GM13977 (cell line): ENCODE measurements at regions not wholly inside any gene's neighbourhood (a gene's known extent, or its start where the extent isn't known, plus 50 kb on each side); places are given as distances from the start of the nearest gene placed in this dataset.

Source experiments
- DNase-seq: peaks from one replicate; pipeline ENCODE4 v3.0.0; 2012; ENCODE audit warnings: low spot score
- in situ Hi-C: fragments of 300-500 bp; cut with MboI; formaldehyde crosslinking; loops from one replicate; pipeline ENCODE4 v1.12.0; 2022; ENCODE audit warnings: low sequenced_read_pairs, low pct_unique_long_range_greater_than_20kb, mixed read lengths, inconsistent platforms; ENCODE audit not compliant: unreplicated experiment
- TF ChIP-seq, protein P1 (sequence below): IDR thresholded peaks from 2 replicates; pipeline ENCODE4 v1.5.1; 2012; ENCODE audit warnings: mild to moderate bottlenecking, control low read depth; ENCODE audit not compliant: insufficient read depth; ENCODE audit errors: extremely low read depth, missing control alignments

GRCh38 chr6:22949967-22950366 lies 380.6 kb downstream of the HDGFL1 start:
- TF ChIP-seq, protein P1, sequence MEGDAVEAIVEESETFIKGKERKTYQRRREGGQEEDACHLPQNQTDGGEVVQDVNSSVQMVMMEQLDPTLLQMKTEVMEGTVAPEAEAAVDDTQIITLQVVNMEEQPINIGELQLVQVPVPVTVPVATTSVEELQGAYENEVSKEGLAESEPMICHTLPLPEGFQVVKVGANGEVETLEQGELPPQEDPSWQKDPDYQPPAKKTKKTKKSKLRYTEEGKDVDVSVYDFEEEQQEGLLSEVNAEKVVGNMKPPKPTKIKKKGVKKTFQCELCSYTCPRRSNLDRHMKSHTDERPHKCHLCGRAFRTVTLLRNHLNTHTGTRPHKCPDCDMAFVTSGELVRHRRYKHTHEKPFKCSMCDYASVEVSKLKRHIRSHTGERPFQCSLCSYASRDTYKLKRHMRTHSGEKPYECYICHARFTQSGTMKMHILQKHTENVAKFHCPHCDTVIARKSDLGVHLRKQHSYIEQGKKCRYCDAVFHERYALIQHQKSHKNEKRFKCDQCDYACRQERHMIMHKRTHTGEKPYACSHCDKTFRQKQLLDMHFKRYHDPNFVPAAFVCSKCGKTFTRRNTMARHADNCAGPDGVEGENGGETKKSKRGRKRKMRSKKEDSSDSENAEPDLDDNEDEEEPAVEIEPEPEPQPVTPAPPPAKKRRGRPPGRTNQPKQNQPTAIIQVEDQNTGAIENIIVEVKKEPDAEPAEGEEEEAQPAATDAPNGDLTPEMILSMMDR = no peak
- DNase-seq = no peak
- in situ Hi-C loops = no loop called here

DNA sequence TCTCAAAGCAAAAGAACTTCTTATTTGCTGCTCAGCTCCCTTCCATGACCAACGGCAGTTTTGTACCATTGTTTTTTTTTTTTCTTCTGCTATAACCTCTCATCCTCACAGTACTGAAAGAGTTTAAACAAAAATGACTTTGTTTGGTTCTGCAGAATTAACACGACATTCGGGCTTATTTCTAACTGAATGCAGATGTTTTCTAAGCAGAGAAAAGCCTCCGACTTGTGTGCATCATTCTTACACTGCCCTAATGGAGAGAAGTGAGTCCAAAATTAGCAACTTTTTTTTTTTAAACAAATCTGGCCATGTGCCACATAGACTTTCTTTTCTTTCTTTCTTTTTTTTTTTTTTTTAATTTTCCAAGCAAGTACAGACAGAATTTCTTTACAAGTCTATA lies 382.7 kb downstream of the HDGFL1 start:
- DNase-seq = no peak
- in situ Hi-C loops = no loop called here
- TF ChIP-seq, protein P1 = no peak

GRCh38 chr6:22954749-22955385 lies 385.5 kb downstream of the HDGFL1 start:
- in situ Hi-C loops = no loop called here
- no peak for DNase-seq

DNA sequence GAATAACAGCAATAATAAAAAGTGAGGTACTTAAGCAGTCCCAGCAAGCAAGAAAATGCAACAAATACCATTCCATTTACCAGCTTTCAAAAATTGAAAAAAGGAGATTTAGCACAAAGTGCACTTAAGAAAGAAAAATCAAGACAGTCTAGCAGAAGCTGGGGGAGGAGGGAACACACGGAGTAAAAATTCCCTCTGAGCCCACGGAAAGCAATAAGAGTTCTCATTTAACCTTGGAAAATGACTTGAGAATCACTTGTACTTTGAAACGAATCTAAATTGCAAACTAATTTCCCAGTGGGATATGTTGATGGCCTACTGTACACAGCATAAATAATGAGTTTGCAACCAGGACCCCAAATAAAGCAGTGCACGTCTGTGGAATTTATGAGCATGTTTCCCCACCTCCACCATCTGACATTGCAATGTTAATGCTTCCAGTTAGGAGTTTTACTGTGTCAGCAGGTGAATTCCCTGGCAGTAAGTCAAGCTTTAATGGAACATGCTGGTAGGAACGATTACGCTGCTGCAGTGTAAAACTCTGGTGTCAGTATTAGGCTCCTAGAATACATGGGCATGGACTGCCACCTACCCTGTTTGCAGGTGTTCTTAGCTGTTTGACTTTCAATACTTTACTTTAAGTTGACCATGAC lies 386.8 kb downstream of the HDGFL1 start:
- DNase-seq = no peak
- in situ Hi-C loops = no loop called here
- TF ChIP-seq, protein P1 = no peak

More at GRCh38 chr6:22954749-22955385, 385.5 kb downstream of the HDGFL1 start:
- TF ChIP-seq, protein P1 = no peak

DNA sequence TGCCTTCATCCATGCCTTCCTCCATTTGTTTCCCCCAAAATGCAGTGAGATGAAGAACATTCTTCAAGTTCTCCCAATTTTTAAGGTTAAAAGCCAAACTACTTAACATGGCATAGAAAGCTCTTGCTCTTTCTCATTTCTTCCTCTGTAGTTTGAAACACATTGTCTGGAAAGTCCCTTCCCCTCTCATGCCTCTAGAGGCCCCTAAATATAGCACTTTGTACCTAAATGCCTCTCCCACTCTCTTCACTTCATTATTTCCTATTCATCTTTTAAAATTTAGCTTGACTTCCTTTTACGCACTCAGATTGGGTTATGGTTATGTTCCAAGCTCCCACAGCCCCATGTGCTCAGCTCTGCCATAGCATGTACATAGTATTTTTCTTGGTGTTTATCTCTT lies 389.3 kb downstream of the HDGFL1 start:
- DNase-seq = no peak
- in situ Hi-C loops = no loop called here

GRCh38 chr6:22959571-22959970 lies 390.2 kb downstream of the HDGFL1 start:
- TF ChIP-seq, protein P1 = no peak
- DNase-seq = no peak
- in situ Hi-C loops = no loop called here

More for the DNA sequence above, 389.3 kb downstream of the HDGFL1 start:
- TF ChIP-seq, protein P1 = no peak

GRCh38 chr6:22964334-22964733 lies 395.0 kb downstream of the HDGFL1 start:
- in situ Hi-C loops = no loop called here
- TF ChIP-seq, protein P1 = no peak
- DNase-seq = no peak
